ENCODE measurements at regions not wholly inside any gene's neighbourhood (a gene's known extent, or its start where the extent isn't known, plus 50 kb on each side); places are given as distances from the start of the nearest gene placed in this dataset.

- intact Hi-C loops (cut with DNase I): no loop called here
- DNase-seq: no peak
Observed at GRCh38 chr6:4550227-4550597, 226.0 kb upstream of the CDYL start.

DNA sequence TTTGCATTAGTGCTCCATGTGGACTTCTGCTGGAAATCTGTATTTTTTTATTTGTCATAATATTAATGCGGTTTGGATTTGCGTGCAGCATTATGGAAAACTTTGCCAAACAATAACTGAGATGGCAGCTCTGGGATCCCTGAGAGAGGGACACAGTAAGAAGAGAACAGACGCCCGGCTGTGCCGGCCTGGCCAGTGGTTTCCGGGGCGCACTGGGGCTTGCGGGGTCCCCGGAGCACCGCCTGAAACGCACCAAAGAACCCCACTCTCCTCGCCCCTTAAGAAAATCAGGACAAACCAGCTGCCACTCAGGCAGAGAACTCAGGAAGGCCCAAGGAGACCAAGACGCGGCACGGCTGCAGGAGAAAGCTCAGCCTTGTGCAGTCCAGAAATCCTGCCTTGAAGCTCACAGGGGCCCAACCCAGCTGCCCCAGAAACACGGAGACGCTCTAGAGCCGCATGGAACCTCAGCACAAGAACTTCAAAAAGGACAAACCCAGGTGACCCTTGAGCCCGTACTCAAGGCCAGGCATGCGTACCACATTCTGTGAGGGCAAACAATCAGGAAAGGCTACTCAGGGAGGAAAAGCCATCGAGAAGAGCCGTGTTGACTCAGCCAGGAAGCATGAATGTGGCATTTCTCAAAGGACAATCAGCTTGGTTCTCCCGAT lies 226.5 kb upstream of the CDYL start:
- DNase-seq: no peak
- intact Hi-C loops (cut with DNase I): no loop called here

GRCh38 chr6:4545893-4546292 lies 230.3 kb upstream of the CDYL start:
- intact Hi-C loops (cut with DNase I): no loop called here
- DNase-seq: no peak

DNA sequence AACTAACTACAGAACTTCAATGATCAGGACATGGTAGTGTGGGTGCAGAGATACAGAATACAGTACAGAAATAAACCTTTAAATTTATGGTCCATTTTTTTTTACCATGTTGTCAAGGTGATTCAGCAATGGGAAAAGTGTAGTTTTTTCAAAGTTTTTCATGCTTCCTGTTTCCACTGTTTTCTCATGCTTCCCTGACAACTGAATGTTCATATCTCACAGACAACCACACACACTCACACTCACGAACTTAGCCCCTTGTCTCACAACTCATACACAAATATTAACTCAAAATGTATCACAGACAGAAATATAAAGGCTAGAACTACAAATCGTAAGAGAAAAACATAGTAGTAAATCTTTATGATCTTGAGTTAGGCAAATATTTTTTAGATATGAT lies 232.6 kb upstream of the CDYL start:
- DNase-seq: no peak

GRCh38 chr6:4533576-4533975 lies 242.6 kb upstream of the CDYL start:
- DNase-seq: no peak
- intact Hi-C loops (cut with DNase I): no loop called here

More for the DNA sequence above, 232.6 kb upstream of the CDYL start:
- intact Hi-C loops (cut with DNase I): no loop called here

GRCh38 chr6:4531406-4531805 lies 244.8 kb upstream of the CDYL start:
- intact Hi-C loops (cut with DNase I): no loop called here
- no peak for DNase-seq

DNA sequence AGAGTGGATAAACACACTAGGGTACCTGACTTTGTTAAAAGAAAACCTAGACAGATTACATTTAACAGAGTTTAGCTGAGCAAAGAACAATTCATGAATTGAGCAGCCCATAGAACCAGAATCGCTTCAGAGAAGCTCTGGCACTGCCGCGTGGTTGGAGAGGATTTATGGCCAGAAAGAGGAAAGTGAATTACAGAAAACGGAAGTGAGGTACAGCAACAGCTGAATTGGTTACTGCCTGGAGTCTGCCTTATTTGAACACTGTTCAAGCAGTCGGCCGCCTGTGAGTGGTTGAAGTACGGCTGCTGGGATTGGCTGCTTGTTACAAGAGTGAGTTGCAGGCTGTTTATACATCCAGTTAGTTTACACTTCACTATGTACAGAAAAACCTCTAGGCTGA lies 253.8 kb upstream of the CDYL start:
- intact Hi-C loops (cut with DNase I): no loop called here
- DNase-seq: peak in 1 of 42 donors; percentile 11

- DNase-seq: no peak
- intact Hi-C loops (cut with DNase I): no loop called here
Observed at GRCh38 chr6:4521070-4521469, 255.1 kb upstream of the CDYL start.

DNA sequence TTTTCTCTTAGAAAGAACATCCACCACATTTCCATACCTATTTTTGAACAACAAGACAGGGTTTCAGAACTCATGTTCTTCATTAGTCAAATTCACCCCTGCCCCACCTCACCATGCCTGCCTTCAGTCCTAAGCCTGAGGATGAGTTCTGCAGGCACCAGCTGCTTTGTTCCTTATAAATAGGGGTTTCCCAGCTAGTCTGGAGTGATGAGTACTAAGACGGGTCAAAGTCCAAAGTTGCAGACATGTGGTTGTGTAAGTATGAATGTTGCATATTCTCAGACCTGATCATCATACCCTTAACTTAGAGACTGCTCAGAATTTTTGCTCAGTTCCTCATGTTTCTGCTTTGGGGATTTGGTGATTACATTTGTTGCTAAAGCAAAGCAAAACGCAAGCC lies 257.7 kb upstream of the CDYL start:
- no peak for DNase-seq
- intact Hi-C loops (cut with DNase I): no loop called here

DNA sequence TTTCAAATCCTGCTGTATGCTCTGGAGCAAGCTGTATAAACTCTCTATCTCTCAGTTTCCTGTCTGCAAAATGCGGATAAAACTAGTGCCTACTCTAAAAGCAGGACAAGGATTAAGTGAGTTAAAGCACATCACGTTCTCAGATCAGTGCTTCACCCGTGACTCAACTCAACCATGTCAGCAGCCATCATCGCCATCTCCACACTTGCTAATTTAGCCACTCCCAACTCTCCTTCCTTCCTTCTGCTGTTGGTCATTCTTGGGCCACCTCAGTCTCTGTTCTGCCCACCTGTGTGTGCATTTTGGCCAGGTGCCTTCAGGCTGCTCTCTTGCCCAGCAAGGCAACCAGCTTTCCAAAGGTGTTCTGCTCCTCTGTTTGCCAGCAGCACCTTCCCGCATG lies 260.0 kb upstream of the CDYL start:
- intact Hi-C loops (cut with DNase I): no loop called here
- no peak for DNase-seq

- intact Hi-C loops (cut with DNase I): no loop called here
- DNase-seq: no peak
Observed at GRCh38 chr6:4513561-4513960, 262.6 kb upstream of the CDYL start.

GRCh38 chr6:4512051-4512471 lies 264.1 kb upstream of the CDYL start:
- intact Hi-C loops (cut with DNase I): no loop called here
- DNase-seq: no peak

DNA sequence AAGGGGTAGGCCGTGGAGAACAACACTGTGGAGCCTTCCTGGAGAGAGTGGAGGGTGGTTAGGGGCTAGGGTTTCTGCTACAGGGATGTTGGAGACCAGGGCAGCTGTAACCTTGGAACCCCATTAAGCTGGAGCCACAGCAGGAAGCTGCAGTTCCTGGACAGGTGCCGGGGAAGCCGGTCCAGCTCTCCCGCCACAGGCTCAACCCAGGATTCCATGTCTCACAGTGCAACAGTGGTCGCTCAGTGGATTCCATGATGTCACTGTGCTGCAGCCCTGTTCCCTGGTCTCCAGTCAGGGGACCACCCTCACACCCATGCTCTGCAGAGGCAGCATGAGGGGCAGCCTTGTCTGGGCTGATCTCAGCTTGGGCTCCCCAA lies 264.6 kb upstream of the CDYL start:
- no peak for DNase-seq
- intact Hi-C loops (cut with DNase I): no loop called here

GRCh38 chr6:4510906-4511640 lies 265.1 kb upstream of the CDYL start:
- intact Hi-C loops (cut with DNase I): no loop called here
- no peak for DNase-seq

DNA sequence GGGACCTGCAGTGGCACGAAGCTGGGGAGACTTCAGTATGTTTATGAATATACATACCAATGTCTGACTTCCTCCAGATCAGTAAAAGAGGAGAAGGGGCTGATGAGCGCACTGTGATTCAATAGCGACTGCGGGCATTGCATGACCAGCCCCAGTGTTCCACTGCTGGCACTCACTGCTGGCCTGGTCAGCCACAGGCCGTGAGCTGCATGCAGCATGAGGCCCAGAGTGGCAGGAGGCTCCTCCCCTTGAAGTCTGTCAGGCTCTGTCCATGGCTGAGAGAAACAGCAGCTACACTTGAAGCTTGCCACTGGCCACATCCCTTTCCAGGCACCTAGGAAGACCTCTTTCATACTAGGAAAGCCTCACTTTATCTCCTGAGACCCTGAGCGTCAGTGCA lies 265.9 kb upstream of the CDYL start:
- DNase-seq: peak; percentile 7 to 78 (median 48)
- intact Hi-C loops (cut with DNase I): no loop called here

GRCh38 chr6:4509506-4509905 lies 266.7 kb upstream of the CDYL start:
- intact Hi-C loops (cut with DNase I): no loop called here

DNA sequence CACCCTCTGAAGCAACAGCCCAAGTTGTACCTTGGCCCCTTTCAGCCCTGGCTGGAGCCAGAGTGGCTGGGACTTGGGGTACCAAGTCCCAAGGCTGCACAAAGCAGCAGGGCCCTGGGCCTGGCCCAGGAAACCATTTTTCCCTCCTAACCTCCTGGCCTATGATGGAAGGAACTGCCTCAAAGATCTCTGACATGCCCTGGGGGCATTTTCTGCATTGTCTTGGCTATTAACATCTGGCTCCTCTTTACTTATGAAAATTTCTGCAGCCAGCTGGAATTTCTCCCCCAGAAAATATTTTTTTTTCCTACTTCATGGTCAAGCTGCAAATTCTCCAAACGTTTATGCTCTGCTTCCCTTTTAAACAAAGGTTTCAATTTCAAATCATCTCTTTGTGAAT lies 269.4 kb upstream of the CDYL start:
- intact Hi-C loops (cut with DNase I): no loop called here
- no peak for DNase-seq

More at GRCh38 chr6:4509506-4509905, 266.7 kb upstream of the CDYL start:
- DNase-seq: no peak

GRCh38 chr6:4506223-4506622 lies 270.0 kb upstream of the CDYL start:
- DNase-seq: no peak
- intact Hi-C loops (cut with DNase I): no loop called here

- no peak for DNase-seq
- intact Hi-C loops (cut with DNase I): no loop called here
Observed at GRCh38 chr6:4504700-4505099, 271.5 kb upstream of the CDYL start.

- intact Hi-C loops (cut with DNase I): no loop called here
- DNase-seq: no peak
Observed at GRCh38 chr6:4503700-4504099, 272.5 kb upstream of the CDYL start.

DNA sequence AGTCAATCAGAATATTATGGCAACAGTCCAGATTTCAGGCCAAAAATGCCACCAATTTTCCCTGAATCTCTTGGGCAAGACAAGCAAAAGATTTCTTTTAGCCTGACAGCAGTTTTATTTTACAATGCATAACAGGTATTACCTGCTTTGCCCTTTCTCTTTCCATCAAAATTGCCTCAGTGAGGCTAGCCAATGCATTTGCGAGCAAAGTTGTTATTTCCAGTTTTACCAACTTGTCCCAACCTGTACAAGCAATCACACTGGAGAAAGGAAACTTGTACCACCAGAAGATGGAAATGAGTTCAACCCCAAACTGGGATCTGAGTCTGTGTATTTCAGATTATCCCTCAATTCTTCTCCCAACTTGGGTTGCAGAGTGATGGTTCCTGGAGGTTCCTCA lies 279.9 kb upstream of the CDYL start:
- intact Hi-C loops (cut with DNase I): no loop called here
- no peak for DNase-seq
